ENCODE measurements at regions not wholly inside any gene's neighbourhood (a gene's known extent, or its start where the extent isn't known, plus 50 kb on each side); places are given as distances from the start of the nearest gene placed in this dataset.

DNA sequence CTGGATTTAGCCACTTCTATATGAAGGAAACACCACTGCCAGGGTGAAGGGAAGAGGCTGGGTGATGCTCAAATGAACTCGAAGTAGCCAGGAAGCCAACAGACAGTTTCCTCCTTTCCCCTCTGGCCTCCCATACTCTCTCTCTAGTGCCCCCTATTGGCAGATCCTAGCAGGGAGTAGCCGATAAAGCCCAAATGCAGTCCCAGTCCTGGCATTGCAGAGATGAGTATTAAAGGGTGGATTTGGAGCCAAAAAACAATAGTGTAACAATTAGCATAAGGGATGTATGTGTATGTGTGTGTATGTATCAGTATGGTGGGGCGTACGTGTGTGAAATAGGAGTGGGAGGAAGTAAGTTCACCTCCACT lies 213.8 kb upstream of the LDB2 start:
- H4K91ac ChIP-seq (ENCODE audit: low read depth, low read length, poor library complexity) = no peak overlapping the region
- H3K9ac ChIP-seq (ENCODE audit: low read depth, low read length, poor library complexity) = no peak overlapping the region
- H3K23ac ChIP-seq (ENCODE audit: low read depth, low read length, poor library complexity) = no peak overlapping the region
- no peak overlapping the region for H3K18ac ChIP-seq (ENCODE audit: low read length)
- H3K4me3 ChIP-seq (ENCODE audit: low read length in 2 of 2) = no peak overlapping the region
- H3K4ac ChIP-seq (ENCODE audit: low read length) = no peak overlapping the region
- H3K36me3 ChIP-seq (replicated peaks in 1 of 2; ENCODE audit: control insufficient read depth in 2 of 2, insufficient read depth in 2 of 2, low read length in 2 of 2) = no peaks in the 10 kb centered on the region
- H2AFZ ChIP-seq (ENCODE audit: low read length) = no peak overlapping the region
- H2BK12ac ChIP-seq (ENCODE audit: low read length) = no peak overlapping the region
- no peaks in the 10 kb centered on the region for H3K4me1 ChIP-seq (ENCODE audit: control insufficient read depth in 2 of 2, insufficient read depth in 1 of 2, low read depth in 1 of 2, low read length in 2 of 2)
- no peak overlapping the region for H4K8ac ChIP-seq (ENCODE audit: low read depth, low read length)
- H2BK5ac ChIP-seq (ENCODE audit: low read length) = no peak overlapping the region
- H2BK120ac ChIP-seq (ENCODE audit: low read depth, low read length) = no peak overlapping the region
- DNase-seq (ENCODE audit: low spot score) = peak; percentile 31
- no peak overlapping the region for H3K14ac ChIP-seq (ENCODE audit: low read length)
- H2BK15ac ChIP-seq (ENCODE audit: low read length) = no peak overlapping the region
- WGBS, 2 donors (ENCODE audit: extremely low coverage in 2 of 2, insufficient read length in 2 of 2, insufficient replicate concordance in 1 of 2) = 100% methylated on average over 2 of the region's 4 CpGs; no CpG with 5 or more reads in 1 of the 2 donors
- no peaks in the 10 kb centered on the region for H3K79me1 ChIP-seq (ENCODE audit: low read depth, low read length)
- no peak overlapping the region for H3K4me2 ChIP-seq (ENCODE audit: insufficient read depth, low read length, poor library complexity, severe bottlenecking)
- no peak overlapping the region for H2AK5ac ChIP-seq (ENCODE audit: low read depth, low read length)
- H3K27ac ChIP-seq (replicated peaks; ENCODE audit: low read length) = no peak overlapping the region
- no peaks in the 10 kb centered on the region for H3K9me3 ChIP-seq (replicated peaks in 1 of 2; ENCODE audit: control insufficient read depth in 2 of 2, insufficient read depth in 1 of 2, low read depth in 1 of 2, low read length in 2 of 2)
- no peaks in the 10 kb centered on the region for H3K27me3 ChIP-seq (ENCODE audit: control insufficient read depth in 3 of 3, insufficient read depth in 3 of 3, low read depth in 1 of 3, low read length in 3 of 3)

DNA sequence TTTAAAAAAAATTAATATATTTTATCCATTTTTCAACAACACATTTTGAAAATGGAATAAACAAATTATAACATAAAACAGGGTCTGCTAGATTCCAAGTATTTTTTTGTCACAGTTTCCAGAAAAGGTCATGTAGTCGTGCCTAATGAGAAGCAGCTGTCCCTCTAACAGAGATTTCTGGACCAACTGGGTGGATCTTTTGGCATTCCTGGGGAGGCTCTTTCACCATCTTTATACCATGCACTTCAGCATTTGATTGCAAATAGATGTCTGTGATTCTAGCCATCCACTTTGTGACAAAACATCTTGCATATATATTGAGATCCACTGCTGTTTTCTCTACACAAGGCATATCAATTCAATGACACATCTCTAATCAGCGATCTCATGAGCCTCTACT lies 210.7 kb upstream of the LDB2 start:
- H3K9me3 ChIP-seq (replicated peaks in 1 of 2; ENCODE audit: control insufficient read depth in 2 of 2, insufficient read depth in 1 of 2, low read depth in 1 of 2, low read length in 2 of 2) = no peaks in the 10 kb centered on the region
- H2BK5ac ChIP-seq (ENCODE audit: low read length) = no peak overlapping the region
- WGBS, 2 donors (ENCODE audit: extremely low coverage in 2 of 2, insufficient read length in 2 of 2, insufficient replicate concordance in 1 of 2) = no CpG with 5 or more reads among the region's 2 CpGs

DNA sequence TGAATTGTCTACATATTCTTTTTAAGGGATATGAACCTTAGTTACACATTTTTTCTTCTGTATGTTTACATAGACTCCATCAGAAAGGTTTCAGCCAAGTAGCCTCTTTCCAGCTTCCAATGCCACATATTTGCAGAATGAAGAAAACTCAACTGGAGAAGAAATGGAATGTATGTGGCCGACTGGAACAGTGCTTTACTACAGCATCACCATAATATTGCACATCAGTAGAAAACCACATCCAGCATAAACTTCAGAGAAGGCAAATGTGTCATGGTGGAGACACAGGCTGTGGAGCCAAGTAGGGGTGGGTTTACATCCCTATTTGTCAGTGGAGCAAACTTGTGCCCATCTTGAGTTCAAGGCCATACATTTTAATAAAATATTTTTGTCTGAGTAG lies 204.8 kb upstream of the LDB2 start:
- no peak overlapping the region for H4K8ac ChIP-seq (ENCODE audit: low read depth, low read length)
- H3K27ac ChIP-seq (replicated peaks; ENCODE audit: low read length) = no peak overlapping the region
- H3K27me3 ChIP-seq (ENCODE audit: control insufficient read depth in 3 of 3, insufficient read depth in 3 of 3, low read depth in 1 of 3, low read length in 3 of 3) = no peaks in the 10 kb centered on the region
- H3K14ac ChIP-seq (ENCODE audit: low read length) = no peak overlapping the region
- H3K4me3 ChIP-seq (ENCODE audit: low read length in 2 of 2) = no peak overlapping the region
- H3K36me3 ChIP-seq (replicated peaks in 1 of 2; ENCODE audit: control insufficient read depth in 2 of 2, insufficient read depth in 2 of 2, low read length in 2 of 2) = no peaks in the 10 kb centered on the region
- H2BK12ac ChIP-seq (ENCODE audit: low read length) = no peak overlapping the region
- H4K91ac ChIP-seq (ENCODE audit: low read depth, low read length, poor library complexity) = no peak overlapping the region
- no peak overlapping the region for H2BK120ac ChIP-seq (ENCODE audit: low read depth, low read length)
- H3K23ac ChIP-seq (ENCODE audit: low read depth, low read length, poor library complexity) = no peak overlapping the region
- no peak overlapping the region for H3K9ac ChIP-seq (ENCODE audit: low read depth, low read length, poor library complexity)
- no peak overlapping the region for H3K4ac ChIP-seq (ENCODE audit: low read length)
- no peak overlapping the region for H2BK15ac ChIP-seq (ENCODE audit: low read length)
- H2BK5ac ChIP-seq (ENCODE audit: low read length) = no peak overlapping the region
- no peak overlapping the region for H2AK5ac ChIP-seq (ENCODE audit: low read depth, low read length)
- H3K9me3 ChIP-seq (replicated peaks in 1 of 2; ENCODE audit: control insufficient read depth in 2 of 2, insufficient read depth in 1 of 2, low read depth in 1 of 2, low read length in 2 of 2) = no peaks in the 10 kb centered on the region
- H3K4me1 ChIP-seq (ENCODE audit: control insufficient read depth in 2 of 2, insufficient read depth in 1 of 2, low read depth in 1 of 2, low read length in 2 of 2) = no peaks in the 10 kb centered on the region
- no peak overlapping the region for H3K4me2 ChIP-seq (ENCODE audit: insufficient read depth, low read length, poor library complexity, severe bottlenecking)
- H3K18ac ChIP-seq (ENCODE audit: low read length) = no peak overlapping the region
- H2AFZ ChIP-seq (ENCODE audit: low read length) = no peak overlapping the region
- no peak for DNase-seq (ENCODE audit: low spot score)
- no CpG with 5 or more reads among the region's 1 CpG for WGBS, 2 donors (ENCODE audit: extremely low coverage in 2 of 2, insufficient read length in 2 of 2, insufficient replicate concordance in 1 of 2)
- H3K79me1 ChIP-seq (ENCODE audit: low read depth, low read length) = no peaks in the 10 kb centered on the region

More for the DNA sequence above, 210.7 kb upstream of the LDB2 start:
- Histone ChIP-seq H3K4me3 (ENCODE audit: low read length in 2 of 2) (no peak overlapping the region), H3K4ac (ENCODE audit: low read length) (no peak overlapping the region), H3K23ac (ENCODE audit: low read depth, low read length, poor library complexity) (no peak overlapping the region), H3K14ac (ENCODE audit: low read length) (no peak overlapping the region), H2BK15ac (ENCODE audit: low read length) (no peak overlapping the region), H2AK5ac (ENCODE audit: low read depth, low read length) (no peak overlapping the region), H2BK120ac (ENCODE audit: low read depth, low read length) (no peak overlapping the region), H4K91ac (ENCODE audit: low read depth, low read length, poor library complexity) (no peak overlapping the region), H2AFZ (ENCODE audit: low read length) (no peak overlapping the region), H3K9ac (ENCODE audit: low read depth, low read length, poor library complexity) (no peak overlapping the region), H3K79me1 (ENCODE audit: low read depth, low read length) (no peaks in the 10 kb centered on the region), H4K8ac (ENCODE audit: low read depth, low read length) (no peak overlapping the region), H3K27me3 (ENCODE audit: control insufficient read depth in 3 of 3, insufficient read depth in 3 of 3, low read depth in 1 of 3, low read length in 3 of 3) (no peaks in the 10 kb centered on the region), H3K18ac (ENCODE audit: low read length) (no peak overlapping the region), H3K4me1 (ENCODE audit: control insufficient read depth in 2 of 2, insufficient read depth in 1 of 2, low read depth in 1 of 2, low read length in 2 of 2) (no peaks in the 10 kb centered on the region), H3K36me3 (replicated peaks in 1 of 2; ENCODE audit: control insufficient read depth in 2 of 2, insufficient read depth in 2 of 2, low read length in 2 of 2) (no peaks in the 10 kb centered on the region), H2BK12ac (ENCODE audit: low read length) (no peak overlapping the region), H3K27ac (replicated peaks; ENCODE audit: low read length) (no peak overlapping the region), H3K4me2 (ENCODE audit: insufficient read depth, low read length, poor library complexity, severe bottlenecking) (no peak overlapping the region)
- no peak for DNase-seq (ENCODE audit: low spot score)

DNA sequence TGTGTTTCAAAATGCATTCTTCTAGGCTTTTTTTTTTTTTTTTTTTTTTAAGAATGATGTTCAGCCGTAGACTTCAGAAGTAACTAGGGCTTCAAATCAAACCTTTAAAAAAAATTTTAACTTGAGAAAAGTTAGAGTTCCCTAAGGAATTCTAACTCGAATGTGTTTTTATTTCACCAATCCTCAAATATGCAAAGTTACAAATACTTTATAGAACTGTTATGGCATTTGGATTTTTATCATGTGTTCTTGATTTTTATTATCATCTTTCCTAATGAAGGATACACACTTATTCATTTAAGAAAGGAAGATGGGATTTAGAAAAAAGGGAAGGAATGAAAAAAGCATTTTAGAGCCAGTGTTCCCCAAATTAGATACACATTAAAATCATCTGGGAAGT lies 200.6 kb upstream of the LDB2 start:
- WGBS, 2 donors (ENCODE audit: extremely low coverage in 2 of 2, insufficient read length in 2 of 2, insufficient replicate concordance in 1 of 2) = no CpG with 5 or more reads among the region's 2 CpGs

More for the DNA sequence above, 200.6 kb upstream of the LDB2 start:
- no peak overlapping the region for H3K4me3 ChIP-seq (ENCODE audit: low read length in 2 of 2)
- no peak overlapping the region for H3K27ac ChIP-seq (replicated peaks; ENCODE audit: low read length)
- no peaks in the 10 kb centered on the region for H3K36me3 ChIP-seq (replicated peaks in 1 of 2; ENCODE audit: control insufficient read depth in 2 of 2, insufficient read depth in 2 of 2, low read length in 2 of 2)
- no peak overlapping the region for H3K23ac ChIP-seq (ENCODE audit: low read depth, low read length, poor library complexity)
- H3K79me1 ChIP-seq (ENCODE audit: low read depth, low read length) = no peaks in the 10 kb centered on the region
- no peak for DNase-seq (ENCODE audit: low spot score)
- H4K8ac ChIP-seq (ENCODE audit: low read depth, low read length) = no peak overlapping the region
- no peak overlapping the region for H2AK5ac ChIP-seq (ENCODE audit: low read depth, low read length)
- H3K4me2 ChIP-seq (ENCODE audit: insufficient read depth, low read length, poor library complexity, severe bottlenecking) = no peak overlapping the region
- H2BK12ac ChIP-seq (ENCODE audit: low read length) = no peak overlapping the region
- H4K91ac ChIP-seq (ENCODE audit: low read depth, low read length, poor library complexity) = no peak overlapping the region
- H2BK120ac ChIP-seq (ENCODE audit: low read depth, low read length) = no peak overlapping the region
- no peak overlapping the region for H2BK5ac ChIP-seq (ENCODE audit: low read length)
- H2AFZ ChIP-seq (ENCODE audit: low read length) = no peak overlapping the region
- no peak overlapping the region for H3K9ac ChIP-seq (ENCODE audit: low read depth, low read length, poor library complexity)
- H3K9me3 ChIP-seq (replicated peaks in 1 of 2; ENCODE audit: control insufficient read depth in 2 of 2, insufficient read depth in 1 of 2, low read depth in 1 of 2, low read length in 2 of 2) = no peaks in the 10 kb centered on the region
- no peak overlapping the region for H3K14ac ChIP-seq (ENCODE audit: low read length)
- H3K4ac ChIP-seq (ENCODE audit: low read length) = no peak overlapping the region
- H2BK15ac ChIP-seq (ENCODE audit: low read length) = no peak overlapping the region
- peaks cover 3 to 8% of the 10 kb centered on the region in 2 donors for H3K4me1 ChIP-seq (ENCODE audit: control insufficient read depth in 2 of 2, insufficient read depth in 1 of 2, low read depth in 1 of 2, low read length in 2 of 2)
- no peaks in the 10 kb centered on the region for H3K27me3 ChIP-seq (ENCODE audit: control insufficient read depth in 3 of 3, insufficient read depth in 3 of 3, low read depth in 1 of 3, low read length in 3 of 3)
- H3K18ac ChIP-seq (ENCODE audit: low read length) = no peak overlapping the region

Measured in neuronal stem cell (in vitro differentiated cells).